ENCODE measurements at regions not wholly inside any gene's neighbourhood (a gene's known extent, or its start where the extent isn't known, plus 50 kb on each side); places are given as distances from the start of the nearest gene placed in this dataset.

DNA sequence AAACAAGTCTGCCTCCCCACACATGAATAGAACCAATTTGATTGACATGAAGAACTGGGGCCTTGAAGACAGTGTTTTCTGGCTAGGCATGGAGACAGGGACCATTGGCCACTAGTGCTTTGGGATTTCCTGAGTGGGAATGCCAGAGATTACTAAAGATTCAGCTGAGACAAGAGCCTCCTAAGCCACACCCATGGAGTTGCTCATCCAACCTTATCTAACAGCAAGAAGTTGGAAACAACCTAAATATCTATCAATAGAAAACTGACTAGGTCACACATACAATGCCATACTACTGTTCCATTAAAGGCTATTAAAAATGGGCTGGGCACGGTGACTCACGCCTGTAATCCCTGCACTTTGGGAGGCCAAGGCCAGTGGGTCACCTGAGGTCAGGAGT lies 184.1 kb downstream of the ZBTB18 start:
- H3K4me3 ChIP-seq (ENCODE audit: low read length): no peak overlapping the region
- ChIA-PET CTCF (no interaction called here), POLR2A (no interaction called here)
- Mint-ChIP-seq H3K27ac (peak overlapping the region in 2 of 9 donors; percentile 9 to 57), H3K4me3 (no peak overlapping the region), H3K9me3 (no peaks in the 10 kb centered on the region), H3K36me3 (no peaks in the 10 kb centered on the region), H3K4me1 (peaks cover 8 to 24% (median 22%) of the 10 kb centered on the region in 7 donors), H3K27me3 (peaks cover 0 to under 1% (median 0%) of the 10 kb centered on the region in 5 donors)
- DNase-seq: no peak
- no peaks in the 10 kb centered on the region for H3K9me3 ChIP-seq (ENCODE audit: control insufficient read depth in 2 of 3, low read length in 3 of 3)
- H3K36me3 ChIP-seq (ENCODE audit: control insufficient read depth in 2 of 3, insufficient read depth in 3 of 3, low read length in 3 of 3): no peaks in the 10 kb centered on the region
- no peaks in the 10 kb centered on the region for H3K27me3 ChIP-seq (ENCODE audit: control insufficient read depth in 2 of 2, insufficient read depth in 2 of 2, low read length in 2 of 2)
- ATAC-seq: no peak
- H3K4me1 ChIP-seq (ENCODE audit: control insufficient read depth in 2 of 2, insufficient read depth in 2 of 2, low read length in 2 of 2): peaks cover 0 to 7% of the 10 kb centered on the region in 2 donors
- H3K27ac ChIP-seq (ENCODE audit: low read depth, low read length): no peak overlapping the region
- intact Hi-C loops (cut with micrococcal nuclease): no loop called here

DNA sequence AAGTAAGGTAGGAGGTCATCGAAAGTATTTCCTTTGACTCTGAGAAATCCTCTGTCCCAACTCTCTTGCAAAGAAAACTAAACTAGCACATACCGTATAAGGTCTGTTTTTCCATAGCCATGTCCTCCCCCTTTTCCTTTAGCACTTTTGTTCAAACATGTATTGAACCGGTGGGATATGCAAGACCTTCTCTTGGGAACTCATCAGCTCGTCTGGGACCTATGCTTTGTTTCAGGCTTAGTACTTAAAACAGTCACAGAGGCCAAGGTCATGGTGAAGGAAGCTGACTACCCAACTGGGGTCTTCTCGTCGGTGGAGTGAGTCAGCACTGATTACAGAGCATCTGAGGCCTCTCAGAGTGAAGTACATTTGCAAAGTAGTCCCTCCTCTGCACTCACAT lies 185.0 kb downstream of the ZBTB18 start:
- H3K27ac Mint-ChIP-seq: peak overlapping the region in 1 of 9 donors; percentile 12
- intact Hi-C loops (cut with micrococcal nuclease): no loop called here
- H3K4me3 Mint-ChIP-seq: no peak overlapping the region
- H3K9me3 Mint-ChIP-seq: no peaks in the 10 kb centered on the region
- Histone ChIP-seq H3K4me1 (ENCODE audit: control insufficient read depth in 2 of 2, insufficient read depth in 2 of 2, low read length in 2 of 2) (peaks cover 0 to 7% of the 10 kb centered on the region in 2 donors), H3K27ac (ENCODE audit: low read depth, low read length) (no peak overlapping the region), H3K9me3 (ENCODE audit: control insufficient read depth in 2 of 3, low read length in 3 of 3) (no peaks in the 10 kb centered on the region), H3K27me3 (ENCODE audit: control insufficient read depth in 2 of 2, insufficient read depth in 2 of 2, low read length in 2 of 2) (no peaks in the 10 kb centered on the region), H3K36me3 (ENCODE audit: control insufficient read depth in 2 of 3, insufficient read depth in 3 of 3, low read length in 3 of 3) (no peaks in the 10 kb centered on the region), H3K4me3 (ENCODE audit: low read length) (no peak overlapping the region)
- POLR2A ChIA-PET: no interaction called here
- ATAC-seq (no peak), DNase-seq (no peak)
- no peaks in the 10 kb centered on the region for H3K36me3 Mint-ChIP-seq
- H3K4me1 Mint-ChIP-seq: peaks cover 8 to 29% (median 24%) of the 10 kb centered on the region in 7 donors
- CTCF ChIA-PET: no interaction called here
- no peaks in the 10 kb centered on the region for H3K27me3 Mint-ChIP-seq

DNA sequence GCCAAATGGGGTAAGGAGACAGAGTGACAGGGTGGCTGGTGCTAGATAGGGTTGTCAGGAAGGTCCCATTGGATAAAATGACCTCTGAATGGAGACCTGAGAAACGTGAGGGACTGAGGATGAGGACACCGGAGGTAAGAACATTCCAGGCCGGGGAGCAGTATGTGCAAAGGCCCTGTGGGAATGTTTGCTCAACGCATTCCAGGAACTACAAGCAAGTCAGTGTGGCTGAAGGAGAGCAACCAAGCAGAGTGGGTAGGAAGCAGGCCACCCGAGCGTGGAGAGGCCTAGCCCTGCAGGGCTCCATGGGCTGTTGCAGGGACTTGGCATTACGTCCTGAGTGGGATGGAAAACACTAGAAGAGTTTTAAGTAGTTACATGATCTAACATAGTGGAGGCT lies 185.6 kb downstream of the ZBTB18 start:
- H3K27me3 Mint-ChIP-seq: no peaks in the 10 kb centered on the region
- Histone ChIP-seq H3K27ac (ENCODE audit: low read depth, low read length) (no peak overlapping the region), H3K36me3 (ENCODE audit: control insufficient read depth in 2 of 3, insufficient read depth in 3 of 3, low read length in 3 of 3) (no peaks in the 10 kb centered on the region), H3K9me3 (ENCODE audit: control insufficient read depth in 2 of 3, low read length in 3 of 3) (no peaks in the 10 kb centered on the region), H3K4me3 (ENCODE audit: low read length) (no peak overlapping the region), H3K4me1 (ENCODE audit: control insufficient read depth in 2 of 2, insufficient read depth in 2 of 2, low read length in 2 of 2) (peaks cover 0 to 7% of the 10 kb centered on the region in 2 donors), H3K27me3 (ENCODE audit: control insufficient read depth in 2 of 2, insufficient read depth in 2 of 2, low read length in 2 of 2) (no peaks in the 10 kb centered on the region)
- DNase-seq: no peak
- no peaks in the 10 kb centered on the region for H3K36me3 Mint-ChIP-seq
- H3K9me3 Mint-ChIP-seq: no peaks in the 10 kb centered on the region
- peaks cover 8 to 29% (median 22%) of the 10 kb centered on the region in 7 donors for H3K4me1 Mint-ChIP-seq
- no peak for ATAC-seq
- ChIA-PET POLR2A (no interaction called here), CTCF (no interaction called here)
- intact Hi-C loops (cut with micrococcal nuclease): no loop called here
- peak overlapping the region in 1 of 9 donors; percentile 12 for H3K27ac Mint-ChIP-seq
- H3K4me3 Mint-ChIP-seq: no peak overlapping the region

DNA sequence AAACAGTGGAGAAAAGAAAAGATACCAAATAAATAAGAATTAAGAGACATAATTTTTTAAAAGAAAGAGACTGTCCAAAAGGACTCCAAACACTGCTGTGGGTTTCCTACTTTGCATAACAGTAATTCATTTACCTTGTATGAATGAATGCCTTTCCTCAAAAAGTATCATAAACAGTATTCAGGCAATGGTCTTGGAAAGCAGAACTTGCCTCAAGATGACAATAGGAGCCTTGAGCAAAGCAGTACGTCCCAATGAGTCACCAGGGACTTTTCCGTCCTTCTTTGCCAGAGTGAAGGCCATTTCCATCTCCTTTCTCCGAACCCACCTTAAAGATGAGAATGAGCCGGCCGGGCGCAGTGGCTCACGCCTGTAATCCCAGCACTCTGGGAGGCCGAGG lies 186.4 kb downstream of the ZBTB18 start:
- peaks cover 9 to 34% (median 27%) of the 10 kb centered on the region in 7 donors for H3K4me1 Mint-ChIP-seq
- no peaks in the 10 kb centered on the region for H3K36me3 ChIP-seq (ENCODE audit: control insufficient read depth in 2 of 3, insufficient read depth in 3 of 3, low read length in 3 of 3)
- peaks cover 0 to 7% of the 10 kb centered on the region in 2 donors for H3K4me1 ChIP-seq (ENCODE audit: control insufficient read depth in 2 of 2, insufficient read depth in 2 of 2, low read length in 2 of 2)
- ChIA-PET POLR2A (interaction anchor here (1.7 kb wide), 1 partner anchor 10 kb away, joined by 4 read pairs; no protein-coding TSS in a partner anchor), CTCF (no interaction called here)
- ATAC-seq (peak; percentile 45), DNase-seq (no peak)
- no peaks in the 10 kb centered on the region for H3K36me3 Mint-ChIP-seq
- no peak overlapping the region for H3K27ac Mint-ChIP-seq
- intact Hi-C loops (cut with micrococcal nuclease): no loop called here
- H3K27me3 Mint-ChIP-seq: no peaks in the 10 kb centered on the region
- no peak overlapping the region for H3K4me3 Mint-ChIP-seq
- no peak overlapping the region for H3K27ac ChIP-seq (ENCODE audit: low read depth, low read length)
- H3K9me3 Mint-ChIP-seq: no peaks in the 10 kb centered on the region
- H3K9me3 ChIP-seq (ENCODE audit: control insufficient read depth in 2 of 3, low read length in 3 of 3): no peaks in the 10 kb centered on the region
- no peaks in the 10 kb centered on the region for H3K27me3 ChIP-seq (ENCODE audit: control insufficient read depth in 2 of 2, insufficient read depth in 2 of 2, low read length in 2 of 2)
- no peak overlapping the region for H3K4me3 ChIP-seq (ENCODE audit: low read length)

GRCh38 chr1:244239261-244239770 lies 188.2 kb downstream of the ZBTB18 start:
- ChIA-PET CTCF (interaction anchor here (0.8 kb wide), 1 partner anchor 22 kb away, joined by 3 read pairs; no protein-coding TSS in a partner anchor), POLR2A (interaction anchor here (0.9 to 1.7 kb wide), 3 partner anchors 8 to 192 kb away, joined by 3 to 5 read pairs (median 4); no protein-coding TSS in a partner anchor)
- Mint-ChIP-seq H3K27me3 (no peaks in the 10 kb centered on the region), H3K27ac (peak overlapping the region; percentile 1 to 82 (median 33)), H3K9me3 (no peaks in the 10 kb centered on the region), H3K4me3 (peak overlapping the region in 4 of 10 donors; percentile 14 to 42 (median 29)), H3K4me1 (peaks cover 13 to 34% (median 31%) of the 10 kb centered on the region in 7 donors), H3K36me3 (no peaks in the 10 kb centered on the region)
- Histone ChIP-seq H3K27ac (ENCODE audit: low read depth, low read length) (no peak overlapping the region), H3K4me1 (ENCODE audit: control insufficient read depth in 2 of 2, insufficient read depth in 2 of 2, low read length in 2 of 2) (peaks cover 0 to 7% of the 10 kb centered on the region in 2 donors), H3K4me3 (ENCODE audit: low read length) (no peak overlapping the region), H3K9me3 (ENCODE audit: control insufficient read depth in 2 of 3, low read length in 3 of 3) (no peaks in the 10 kb centered on the region), H3K27me3 (ENCODE audit: control insufficient read depth in 2 of 2, insufficient read depth in 2 of 2, low read length in 2 of 2) (no peaks in the 10 kb centered on the region), H3K36me3 (ENCODE audit: control insufficient read depth in 2 of 3, insufficient read depth in 3 of 3, low read length in 3 of 3) (no peaks in the 10 kb centered on the region)
- DNase-seq (peak in 3 of 9 donors; percentile 7 to 16 (median 8)), ATAC-seq (peak; percentile 54)
- intact Hi-C loops (cut with micrococcal nuclease): no loop called here

GRCh38 chr1:244241438-244241837 lies 190.4 kb downstream of the ZBTB18 start:
- Histone ChIP-seq H3K4me3 (ENCODE audit: low read length) (no peak overlapping the region), H3K27me3 (ENCODE audit: control insufficient read depth in 2 of 2, insufficient read depth in 2 of 2, low read length in 2 of 2) (no peaks in the 10 kb centered on the region), H3K4me1 (ENCODE audit: control insufficient read depth in 2 of 2, insufficient read depth in 2 of 2, low read length in 2 of 2) (peaks cover 0 to 7% of the 10 kb centered on the region in 2 donors), H3K36me3 (ENCODE audit: control insufficient read depth in 2 of 3, insufficient read depth in 3 of 3, low read length in 3 of 3) (no peaks in the 10 kb centered on the region), H3K27ac (ENCODE audit: low read depth, low read length) (no peak overlapping the region), H3K9me3 (ENCODE audit: control insufficient read depth in 2 of 3, low read length in 3 of 3) (no peaks in the 10 kb centered on the region)
- no peaks in the 10 kb centered on the region for H3K36me3 Mint-ChIP-seq
- POLR2A ChIA-PET: no interaction called here
- peak overlapping the region in 1 of 9 donors; percentile 41 for H3K27ac Mint-ChIP-seq
- intact Hi-C loops (cut with micrococcal nuclease): loop anchor here in 1 of 2 donors (10.0 kb wide), 1 partner anchor 107 kb away; no protein-coding TSS in a partner anchor
- no peak overlapping the region for H3K4me3 Mint-ChIP-seq
- CTCF ChIA-PET: interaction anchor here (0.6 kb wide), 1 partner anchor 630 kb away, joined by 3 read pairs; no protein-coding TSS in a partner anchor
- H3K27me3 Mint-ChIP-seq: peaks cover 0 to 5% (median 0%) of the 10 kb centered on the region in 5 donors
- H3K4me1 Mint-ChIP-seq: peaks cover 13 to 34% (median 31%) of the 10 kb centered on the region in 7 donors
- DNase-seq: no peak
- no peaks in the 10 kb centered on the region for H3K9me3 Mint-ChIP-seq
- no peak for ATAC-seq

DNA sequence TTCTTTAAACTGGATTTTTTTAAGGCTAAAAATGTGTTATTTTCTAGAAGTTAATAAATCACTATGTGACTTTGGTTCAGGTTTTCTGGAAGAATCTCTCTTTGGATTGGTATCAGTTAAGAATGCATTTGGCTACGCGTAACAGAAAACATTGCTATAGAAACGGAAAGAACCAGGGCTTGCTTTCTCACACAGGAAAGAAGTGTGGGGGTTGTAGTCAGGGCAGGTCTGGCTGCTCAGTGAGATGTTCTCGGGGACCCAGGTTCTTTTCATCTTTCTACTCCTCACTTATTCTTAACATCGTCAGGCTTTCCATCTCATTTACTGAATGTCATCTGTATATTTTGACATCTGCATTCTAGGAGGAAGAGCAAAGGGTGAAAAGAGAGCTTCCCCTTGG lies 191.4 kb downstream of the ZBTB18 start:
- no peaks in the 10 kb centered on the region for H3K27me3 ChIP-seq (ENCODE audit: control insufficient read depth in 2 of 2, insufficient read depth in 2 of 2, low read length in 2 of 2)
- H3K27ac ChIP-seq (ENCODE audit: low read depth, low read length): no peak overlapping the region
- intact Hi-C loops (cut with micrococcal nuclease): loop anchor here in 1 of 2 donors (10.0 kb wide), 1 partner anchor 108 kb away; no protein-coding TSS in a partner anchor
- H3K27me3 Mint-ChIP-seq: peaks cover 0 to 5% (median 0%) of the 10 kb centered on the region in 5 donors
- H3K4me1 ChIP-seq (ENCODE audit: control insufficient read depth in 2 of 2, insufficient read depth in 2 of 2, low read length in 2 of 2): peaks cover 0 to 7% of the 10 kb centered on the region in 2 donors
- ATAC-seq (peak; percentile 68), DNase-seq (peak in 5 of 9 donors; percentile 11 to 46 (median 30))
- H3K36me3 Mint-ChIP-seq: no peaks in the 10 kb centered on the region
- peak overlapping the region in 2 of 10 donors; percentile 8 to 46 for H3K4me3 Mint-ChIP-seq
- peak overlapping the region in 8 of 9 donors; percentile 2 to 80 (median 34) for H3K27ac Mint-ChIP-seq
- no peaks in the 10 kb centered on the region for H3K9me3 ChIP-seq (ENCODE audit: control insufficient read depth in 2 of 3, low read length in 3 of 3)
- H3K9me3 Mint-ChIP-seq: no peaks in the 10 kb centered on the region
- peaks cover 13 to 34% (median 31%) of the 10 kb centered on the region in 7 donors for H3K4me1 Mint-ChIP-seq
- H3K36me3 ChIP-seq (ENCODE audit: control insufficient read depth in 2 of 3, insufficient read depth in 3 of 3, low read length in 3 of 3): no peaks in the 10 kb centered on the region
- CTCF ChIA-PET: no interaction called here
- POLR2A ChIA-PET: no interaction called here
- no peak overlapping the region for H3K4me3 ChIP-seq (ENCODE audit: low read length)
